ENCODE measurements at regions not wholly inside any gene's neighbourhood (a gene's known extent, or its start where the extent isn't known, plus 50 kb on each side); places are given as distances from the start of the nearest gene placed in this dataset.

DNA sequence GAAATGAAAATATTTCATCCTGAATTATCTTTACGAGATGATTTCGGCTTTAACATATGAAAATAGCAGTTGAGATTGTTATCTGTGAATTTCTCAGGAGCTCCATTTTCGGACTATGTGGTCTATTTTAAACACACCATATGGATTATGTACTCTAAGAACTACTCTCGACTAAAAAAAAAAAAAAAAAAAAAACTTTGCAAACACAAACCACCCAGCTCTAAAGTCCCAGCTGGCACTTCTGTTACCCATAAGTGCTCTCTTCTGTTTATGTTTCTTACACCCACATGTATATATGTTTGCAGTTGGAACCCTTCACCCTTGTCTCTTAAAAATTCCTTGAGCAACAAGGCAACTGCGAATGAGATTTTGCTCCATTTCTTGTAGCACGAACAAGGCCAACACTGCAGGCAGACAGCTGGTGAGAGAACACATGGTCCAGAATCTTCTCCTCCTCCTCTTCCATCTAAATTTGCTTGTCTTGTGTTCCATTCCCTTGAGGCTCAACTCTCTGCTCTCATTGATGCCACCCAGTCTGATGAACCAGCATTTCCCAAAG is 172.7 kb upstream of the HCCS start:
- ATAC-seq (ENCODE audit: low read depth in 2 of 2) (no peak), DNase-seq (no peak)
- H3K4me1 ChIP-seq (ENCODE audit: control insufficient read depth, insufficient read depth, low read length, poor library complexity, severe bottlenecking): no peaks in the 10 kb centered on the region
- Mint-ChIP-seq H3K4me3 (no peak overlapping the region), H3K4me1 (no peaks in the 10 kb centered on the region), H3K9me3 (peaks cover 0 to 12% (median 3%) of the 10 kb centered on the region in 7 donors), H3K27ac (no peak overlapping the region), H3K36me3 (no peaks in the 10 kb centered on the region), H3K27me3 (no peaks in the 10 kb centered on the region)
- no peak overlapping the region for H3K27ac ChIP-seq (ENCODE audit: insufficient read depth, low read length, poor library complexity, severe bottlenecking)
- H3K36me3 ChIP-seq (ENCODE audit: control insufficient read depth, insufficient read depth, low read length): no peaks in the 10 kb centered on the region
- no peak overlapping the region for H3K4me3 ChIP-seq (ENCODE audit: low read depth, low read length)
- no peaks in the 10 kb centered on the region for H3K9me3 ChIP-seq (ENCODE audit: control insufficient read depth in 2 of 2, low read length in 2 of 2)
- H3K27me3 ChIP-seq (ENCODE audit: control insufficient read depth, insufficient read depth, low read length): no peaks in the 10 kb centered on the region

DNA sequence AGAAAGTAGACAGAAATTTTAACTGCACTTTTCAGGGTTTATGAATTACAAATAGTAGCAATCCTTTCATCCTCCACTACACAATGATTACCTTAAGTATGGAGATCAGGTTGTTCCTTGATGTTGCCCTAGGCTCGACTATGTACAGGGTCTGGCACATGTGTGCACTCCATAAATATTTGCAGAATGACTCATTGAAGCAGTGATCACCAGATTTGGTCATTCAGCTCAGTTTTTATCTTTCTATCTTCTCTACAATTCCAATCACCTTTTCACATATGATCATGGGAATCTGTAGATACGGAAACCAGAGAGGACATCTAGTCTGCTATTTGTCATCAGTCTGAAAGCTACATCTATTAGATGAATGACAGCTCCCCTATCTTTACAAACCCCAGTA is 171.7 kb upstream of the HCCS start:
- H3K36me3 Mint-ChIP-seq: no peaks in the 10 kb centered on the region
- H3K4me1 ChIP-seq (ENCODE audit: control insufficient read depth, insufficient read depth, low read length, poor library complexity, severe bottlenecking): no peaks in the 10 kb centered on the region
- no peak for DNase-seq
- no peak overlapping the region for H3K27ac ChIP-seq (ENCODE audit: insufficient read depth, low read length, poor library complexity, severe bottlenecking)
- peaks cover 0 to 7% (median 3%) of the 10 kb centered on the region in 7 donors for H3K9me3 Mint-ChIP-seq
- no peaks in the 10 kb centered on the region for H3K27me3 Mint-ChIP-seq
- ATAC-seq (ENCODE audit: low read depth in 2 of 2): no peak
- no peak overlapping the region for H3K4me3 Mint-ChIP-seq
- H3K27me3 ChIP-seq (ENCODE audit: control insufficient read depth, insufficient read depth, low read length): no peaks in the 10 kb centered on the region
- no peak overlapping the region for H3K27ac Mint-ChIP-seq
- H3K9me3 ChIP-seq (ENCODE audit: control insufficient read depth in 2 of 2, low read length in 2 of 2): no peaks in the 10 kb centered on the region
- H3K4me3 ChIP-seq (ENCODE audit: low read depth, low read length): no peak overlapping the region
- no peaks in the 10 kb centered on the region for H3K4me1 Mint-ChIP-seq
- H3K36me3 ChIP-seq (ENCODE audit: control insufficient read depth, insufficient read depth, low read length): no peaks in the 10 kb centered on the region

DNA sequence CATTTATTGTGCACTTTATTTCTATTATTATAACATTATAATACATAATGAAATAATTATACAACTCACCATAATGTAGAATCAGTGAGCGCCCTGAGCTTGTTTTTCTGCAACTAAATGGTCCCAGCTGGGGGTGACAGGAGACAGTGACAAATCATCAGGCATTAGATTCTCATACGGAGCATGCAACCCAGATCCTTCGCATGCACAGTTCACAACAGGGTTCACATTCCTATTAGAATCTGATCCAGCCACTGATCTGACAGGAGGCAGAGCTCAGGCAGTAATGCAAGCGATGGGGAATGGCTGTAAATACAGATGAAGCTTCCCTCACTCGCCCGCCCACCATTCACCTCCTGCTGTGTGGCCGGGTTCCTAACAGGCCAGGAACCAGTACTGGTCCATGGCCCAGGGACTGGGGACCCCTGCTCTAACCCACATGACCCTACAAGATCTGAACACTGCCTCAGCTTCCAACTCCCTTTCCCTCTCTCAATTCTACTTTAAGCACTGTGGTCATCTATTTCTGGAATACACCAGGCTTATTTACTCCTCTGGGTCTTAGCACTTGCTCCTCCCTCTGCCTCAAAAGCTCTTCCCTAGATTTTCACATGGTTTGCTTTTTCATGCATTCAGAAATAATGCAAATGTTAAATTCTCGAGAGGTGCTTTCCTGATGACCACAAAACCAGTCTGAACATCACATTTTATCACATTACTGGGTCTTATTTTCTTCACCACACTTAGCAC is 166.8 kb upstream of the HCCS start:
- no peak overlapping the region for H3K4me3 Mint-ChIP-seq
- Histone ChIP-seq H3K27ac (ENCODE audit: insufficient read depth, low read length, poor library complexity, severe bottlenecking) (no peak overlapping the region), H3K27me3 (ENCODE audit: control insufficient read depth, insufficient read depth, low read length) (no peaks in the 10 kb centered on the region), H3K9me3 (ENCODE audit: control insufficient read depth in 2 of 2, low read length in 2 of 2) (no peaks in the 10 kb centered on the region), H3K4me3 (ENCODE audit: low read depth, low read length) (no peak overlapping the region), H3K36me3 (ENCODE audit: control insufficient read depth, insufficient read depth, low read length) (no peaks in the 10 kb centered on the region), H3K4me1 (ENCODE audit: control insufficient read depth, insufficient read depth, low read length, poor library complexity, severe bottlenecking) (no peaks in the 10 kb centered on the region)
- H3K36me3 Mint-ChIP-seq: no peaks in the 10 kb centered on the region
- no peaks in the 10 kb centered on the region for H3K27me3 Mint-ChIP-seq
- ATAC-seq (ENCODE audit: low read depth in 2 of 2) (no peak), DNase-seq (no peak)
- H3K27ac Mint-ChIP-seq: no peak overlapping the region
- no peaks in the 10 kb centered on the region for H3K4me1 Mint-ChIP-seq
- peaks cover 0 to 4% (median 1%) of the 10 kb centered on the region in 7 donors for H3K9me3 Mint-ChIP-seq

DNA sequence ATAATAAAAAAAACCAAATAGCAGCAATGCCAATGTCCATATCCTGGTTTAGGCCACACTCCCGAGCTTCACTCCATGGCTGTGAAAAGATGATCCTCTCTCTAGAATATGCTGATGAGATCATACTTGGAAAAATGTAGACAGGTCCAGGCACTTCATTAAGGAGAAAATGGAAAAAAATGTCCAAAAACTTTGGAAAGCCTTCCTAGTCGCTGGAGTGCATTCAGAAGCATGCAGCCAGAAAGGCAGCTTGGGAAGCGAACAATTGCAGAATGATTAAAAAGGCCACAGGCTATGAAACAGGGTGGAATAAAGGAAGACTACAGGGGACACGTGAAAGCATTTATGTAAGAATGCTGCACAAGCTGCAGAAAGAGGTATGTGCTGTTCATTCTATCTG is 165.6 kb upstream of the HCCS start:
- Histone ChIP-seq H3K27ac (ENCODE audit: insufficient read depth, low read length, poor library complexity, severe bottlenecking) (no peak overlapping the region), H3K36me3 (ENCODE audit: control insufficient read depth, insufficient read depth, low read length) (no peaks in the 10 kb centered on the region), H3K4me3 (ENCODE audit: low read depth, low read length) (no peak overlapping the region), H3K4me1 (ENCODE audit: control insufficient read depth, insufficient read depth, low read length, poor library complexity, severe bottlenecking) (no peaks in the 10 kb centered on the region), H3K9me3 (ENCODE audit: control insufficient read depth in 2 of 2, low read length in 2 of 2) (no peaks in the 10 kb centered on the region), H3K27me3 (ENCODE audit: control insufficient read depth, insufficient read depth, low read length) (no peaks in the 10 kb centered on the region)
- Mint-ChIP-seq H3K9me3 (peaks cover 0 to 9% (median 4%) of the 10 kb centered on the region in 7 donors), H3K4me1 (no peaks in the 10 kb centered on the region), H3K36me3 (peaks cover 4% of the 10 kb centered on the region), H3K27me3 (no peaks in the 10 kb centered on the region), H3K27ac (no peak overlapping the region), H3K4me3 (no peak overlapping the region)
- ATAC-seq (ENCODE audit: low read depth in 2 of 2): no peak
- DNase-seq: no peak

DNA sequence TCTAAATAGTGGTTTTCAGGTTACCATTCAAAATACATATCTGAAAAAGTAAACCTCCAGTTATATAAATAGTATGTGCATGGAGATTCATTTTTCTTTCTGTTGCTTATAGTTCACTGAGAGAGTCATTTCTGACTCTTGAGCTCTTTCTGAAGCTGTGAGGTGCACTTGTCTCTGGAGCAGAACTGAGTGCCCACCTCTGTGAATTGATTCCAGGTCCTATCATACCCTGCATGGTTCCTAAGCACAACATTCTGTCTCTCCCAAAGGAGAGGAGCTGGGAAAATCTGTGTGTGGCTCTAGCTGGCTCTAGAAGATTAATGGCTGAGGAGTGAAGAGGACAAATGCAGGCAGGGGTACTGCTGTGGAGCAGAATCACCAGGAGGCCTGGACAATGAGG is 161.6 kb upstream of the HCCS start:
- Mint-ChIP-seq H3K27ac (no peak overlapping the region), H3K4me1 (no peaks in the 10 kb centered on the region), H3K36me3 (peaks cover 4% of the 10 kb centered on the region), H3K9me3 (peaks cover 0 to 20% (median 5%) of the 10 kb centered on the region in 7 donors), H3K27me3 (no peaks in the 10 kb centered on the region), H3K4me3 (no peak overlapping the region)
- Histone ChIP-seq H3K9me3 (ENCODE audit: control insufficient read depth in 2 of 2, low read length in 2 of 2) (peaks cover 0 to 5% of the 10 kb centered on the region in 2 experiments), H3K27me3 (ENCODE audit: control insufficient read depth, insufficient read depth, low read length) (no peaks in the 10 kb centered on the region), H3K27ac (ENCODE audit: insufficient read depth, low read length, poor library complexity, severe bottlenecking) (no peak overlapping the region), H3K36me3 (ENCODE audit: control insufficient read depth, insufficient read depth, low read length) (no peaks in the 10 kb centered on the region), H3K4me1 (ENCODE audit: control insufficient read depth, insufficient read depth, low read length, poor library complexity, severe bottlenecking) (no peaks in the 10 kb centered on the region), H3K4me3 (ENCODE audit: low read depth, low read length) (no peak overlapping the region)
- no peak for DNase-seq
- ATAC-seq (ENCODE audit: low read depth in 2 of 2): no peak

DNA sequence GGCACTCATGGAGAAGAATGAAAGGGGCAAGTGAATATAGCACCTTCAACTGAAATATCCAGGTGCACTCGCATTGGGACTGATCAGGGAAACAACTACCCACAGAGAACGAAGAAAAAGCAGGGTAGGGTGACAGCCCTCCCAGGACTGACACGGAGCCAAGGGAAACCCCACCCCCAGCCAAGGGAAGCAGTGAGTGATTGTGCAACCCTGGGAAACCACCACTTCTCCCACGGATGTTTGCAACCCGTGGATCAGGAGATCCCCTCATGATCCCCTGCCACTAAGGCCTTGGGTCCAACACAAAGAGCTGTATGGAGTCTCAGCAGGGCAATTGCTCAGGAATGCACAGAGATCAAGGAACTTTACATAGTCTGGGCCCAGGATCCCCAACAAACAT is 158.5 kb upstream of the HCCS start:
- no peak overlapping the region for H3K4me3 Mint-ChIP-seq
- no peaks in the 10 kb centered on the region for H3K4me1 ChIP-seq (ENCODE audit: control insufficient read depth, insufficient read depth, low read length, poor library complexity, severe bottlenecking)
- no peak overlapping the region for H3K4me3 ChIP-seq (ENCODE audit: low read depth, low read length)
- no peak overlapping the region for H3K27ac Mint-ChIP-seq
- peaks cover 4% of the 10 kb centered on the region for H3K36me3 Mint-ChIP-seq
- no peak for DNase-seq
- no peaks in the 10 kb centered on the region for H3K4me1 Mint-ChIP-seq
- peaks cover under 1 to 39% (median 6%) of the 10 kb centered on the region in 7 donors for H3K9me3 Mint-ChIP-seq
- H3K36me3 ChIP-seq (ENCODE audit: control insufficient read depth, insufficient read depth, low read length): no peaks in the 10 kb centered on the region
- no peak overlapping the region for H3K27ac ChIP-seq (ENCODE audit: insufficient read depth, low read length, poor library complexity, severe bottlenecking)
- ATAC-seq (ENCODE audit: low read depth in 2 of 2): no peak
- no peaks in the 10 kb centered on the region for H3K27me3 Mint-ChIP-seq
- peaks cover 0 to 5% of the 10 kb centered on the region in 2 experiments for H3K9me3 ChIP-seq (ENCODE audit: control insufficient read depth in 2 of 2, low read length in 2 of 2)
- H3K27me3 ChIP-seq (ENCODE audit: control insufficient read depth, insufficient read depth, low read length): no peaks in the 10 kb centered on the region

DNA sequence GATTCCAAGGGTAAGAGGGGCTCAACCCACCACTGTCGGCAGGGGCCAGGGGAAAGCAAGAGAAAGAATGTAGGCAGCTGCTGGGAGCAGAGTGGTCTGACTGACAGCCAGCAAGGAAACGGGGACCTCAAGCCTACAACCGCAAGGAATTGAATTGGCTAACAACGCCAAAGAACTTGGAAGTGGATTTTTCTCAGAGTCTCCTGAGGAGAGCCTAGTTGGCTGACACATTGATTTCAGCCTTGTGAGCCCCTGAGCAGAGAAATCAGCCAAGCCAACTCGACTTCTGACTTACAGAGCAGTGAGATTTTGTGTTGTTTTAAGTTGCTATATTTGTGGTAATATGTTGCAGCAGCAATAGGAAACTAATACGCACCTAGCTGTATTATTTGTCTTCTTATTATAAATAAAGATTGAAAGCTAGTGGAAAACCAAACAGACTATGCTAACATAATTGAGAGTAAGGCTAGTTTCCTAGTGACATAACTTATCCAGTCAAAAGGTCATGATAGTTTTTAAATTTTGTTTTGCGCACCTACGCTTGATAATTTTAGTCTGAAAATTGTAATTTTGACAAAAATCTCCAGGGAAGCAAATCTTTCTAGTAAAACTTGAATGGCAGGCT is 145.8 kb upstream of the HCCS start:
- no peaks in the 10 kb centered on the region for H3K27me3 ChIP-seq (ENCODE audit: control insufficient read depth, insufficient read depth, low read length)
- H3K36me3 ChIP-seq (ENCODE audit: control insufficient read depth, insufficient read depth, low read length): no peaks in the 10 kb centered on the region
- ATAC-seq (ENCODE audit: low read depth in 2 of 2) (no peak), DNase-seq (no peak)
- H3K27ac Mint-ChIP-seq: no peak overlapping the region
- no peak overlapping the region for H3K4me3 Mint-ChIP-seq
- no peak overlapping the region for H3K4me3 ChIP-seq (ENCODE audit: low read depth, low read length)
- no peak overlapping the region for H3K27ac ChIP-seq (ENCODE audit: insufficient read depth, low read length, poor library complexity, severe bottlenecking)
- no peaks in the 10 kb centered on the region for H3K36me3 Mint-ChIP-seq
- no peaks in the 10 kb centered on the region for H3K4me1 ChIP-seq (ENCODE audit: control insufficient read depth, insufficient read depth, low read length, poor library complexity, severe bottlenecking)
- H3K4me1 Mint-ChIP-seq: no peaks in the 10 kb centered on the region
- H3K9me3 Mint-ChIP-seq: peaks cover 0 to 11% (median 3%) of the 10 kb centered on the region in 7 donors
- H3K9me3 ChIP-seq (ENCODE audit: control insufficient read depth in 2 of 2, low read length in 2 of 2): peaks cover 0 to 5% of the 10 kb centered on the region in 2 experiments
- H3K27me3 Mint-ChIP-seq: no peaks in the 10 kb centered on the region
